Endothelial cell of umbilical vein (primary cell): ENCODE measurements at regions not wholly inside any gene's neighbourhood (a gene's known extent, or its start where the extent isn't known, plus 50 kb on each side); places are given as distances from the start of the nearest gene placed in this dataset.

Source experiments
- BruUV-seq: library from RNA; stranded (reverse); fragments of 400-500 nt; replicated peaks from 2 replicates; lab custom pipeline; 2021; lab: Mats Ljungman, UMichigan
- CTCF ChIA-PET: fragments of 300-600, 350-600 bp; sonication (Branson Sonifier 250); formaldehyde crosslinking; loops from one replicate; lab custom pipeline; 2021; ENCODE audit warnings: antibody characterized with exemption, inconsistent platforms; lab: Charles Lee
- POLR2A ChIA-PET: fragments of 300-600, 350-600 bp; sonication (Branson Sonifier 250); formaldehyde crosslinking; loops from one replicate; lab custom pipeline; 2021; ENCODE audit warnings: antibody characterized with exemption, inconsistent platforms; lab: Charles Lee
- DNase-seq: peaks from one replicate; pipeline ENCODE4 v3.0.0-alpha.2; 2011; ENCODE audit warnings: low read depth, low spot score
- FAIRE-seq: peaks from 2 replicates; lab custom pipeline; 2011; peaks lifted over from hg19 to GRCh38; lab: Jason Lieb, UNC
- H2AFZ ChIP-seq: 2 replicates; pipeline ENCODE4 v1.6.0; 2012; ENCODE audit warnings: low read depth, low read length, control low read depth, inconsistent platforms
- H3K27ac ChIP-seq: 2 replicates; pipeline ENCODE4 v1.5.1; 2011; ENCODE audit warnings: low read depth, mild to moderate bottlenecking, control low read depth, low read length, moderate library complexity; ENCODE audit not compliant: insufficient read depth
- H3K27me3 ChIP-seq, 2 experiments: 2 replicates each; pipeline versions ENCODE4 v1.6.0 to v1.6.1; 2011; ENCODE audit warnings: low read length in 2 of 2, mixed read lengths in 1 of 2; ENCODE audit not compliant: control insufficient read depth in 2 of 2, insufficient read depth in 2 of 2
- H3K36me3 ChIP-seq, 2 experiments: 2 replicates in 1 of 2; 3 replicates in 1 of 2; pipeline ENCODE4 v1.5.1; 2011; ENCODE audit warnings: low read length in 2 of 2, mild to moderate bottlenecking in 1 of 2, moderate library complexity in 1 of 2; ENCODE audit not compliant: control insufficient read depth in 2 of 2, insufficient read depth in 2 of 2; ENCODE audit errors: extremely low read depth in 1 of 2
- H3K4me1 ChIP-seq: 3 replicates; pipeline ENCODE4 v1.5.1; 2011; ENCODE audit warnings: mild to moderate bottlenecking, low read length; ENCODE audit not compliant: control insufficient read depth, insufficient read depth; ENCODE audit errors: extremely low read depth
- H3K4me2 ChIP-seq: 2 replicates; pipeline ENCODE4 v1.6.1; 2011; ENCODE audit warnings: low read length, control low read depth, mixed read lengths; ENCODE audit not compliant: insufficient read depth
- H3K4me3 ChIP-seq, 3 experiments: fragments of 200-600 bp in 1 of 3; sonication (generic), shearing (Covaris generic) in 1 of 3; replicated peaks in 1 of 3; 2 replicates each; pipeline ENCODE4 v1.5.1; 2011 to 2016; ENCODE audit warnings: control low read depth in 3 of 3, low read length in 3 of 3, mild to moderate bottlenecking in 2 of 3, inconsistent platforms in 1 of 3, low read depth in 1 of 3, moderate library complexity in 1 of 3; ENCODE audit not compliant: insufficient read depth in 1 of 3
- H3K79me2 ChIP-seq: 2 replicates; pipeline ENCODE4 v1.6.0; 2012; ENCODE audit warnings: low read length, inconsistent platforms; ENCODE audit not compliant: control insufficient read depth, insufficient read depth
- H3K9ac ChIP-seq: replicated peaks from 2 replicates; pipeline ENCODE3; 2011; ENCODE audit warnings: low read length, control low read depth; ENCODE audit not compliant: insufficient read depth; ENCODE audit errors: extremely low read depth
- H3K9me1 ChIP-seq: replicated peaks from 3 replicates; pipeline ENCODE4 v1.6.0; 2011; ENCODE audit warnings: mild to moderate bottlenecking, low read length; ENCODE audit not compliant: control insufficient read depth, insufficient read depth; ENCODE audit errors: extremely low read depth
- H3K9me3 ChIP-seq: replicated peaks from 2 replicates; pipeline ENCODE4 v1.5.1; 2012; ENCODE audit warnings: low read length, inconsistent platforms; ENCODE audit not compliant: control insufficient read depth, insufficient read depth
- H4K20me1 ChIP-seq: replicated peaks from 2 replicates; pipeline ENCODE3; 2011; ENCODE audit warnings: mild to moderate bottlenecking, low read length; ENCODE audit not compliant: control insufficient read depth, insufficient read depth; ENCODE audit errors: extremely low read depth
- EZH2 ChIP-seq: IDR thresholded peaks from 2 replicates; pipeline ENCODE4 v1.6.1; 2012; ENCODE audit warnings: borderline replicate concordance, low read depth, mild to moderate bottlenecking, moderate library complexity, low read length, inconsistent platforms; ENCODE audit not compliant: severe bottlenecking
- FOS ChIP-seq: IDR thresholded peaks from 2 replicates; pipeline ENCODE4 v1.6.1; 2011; ENCODE audit warnings: mild to moderate bottlenecking, low read length, moderate library complexity, borderline replicate concordance; ENCODE audit not compliant: insufficient read depth
- GATA2 ChIP-seq: IDR thresholded peaks from 2 replicates; pipeline ENCODE4 v1.7.0; 2011; ENCODE audit warnings: low read depth, mild to moderate bottlenecking, moderate library complexity, mixed read lengths, low read length; ENCODE audit not compliant: insufficient read length, insufficient read depth
- JUN ChIP-seq: IDR thresholded peaks from 2 replicates; pipeline ENCODE4 v1.6.1; 2011; ENCODE audit warnings: borderline replicate concordance, low read depth; ENCODE audit not compliant: insufficient read length, insufficient read depth
- MYC ChIP-seq: IDR thresholded peaks from one replicate; pipeline ENCODE4 v1.6.1; 2011; ENCODE audit warnings: mild to moderate bottlenecking, low read depth, low read length
- POLR2A ChIP-seq: IDR thresholded peaks from 2 replicates; pipeline ENCODE4 v1.6.1; 2012; ENCODE audit warnings: low read depth, mild to moderate bottlenecking, control low read depth, low read length
- POLR2AphosphoS5 ChIP-seq: IDR thresholded peaks from 2 replicates; pipeline ENCODE4 v1.6.1; 2012; ENCODE audit warnings: low read depth, mild to moderate bottlenecking, control low read depth, low read length, moderate library complexity; ENCODE audit not compliant: insufficient read depth
- dilution Hi-C: fragments of 300-500 bp; cut with MboI; formaldehyde crosslinking; loops from one replicate; pipeline ENCODE4 v1.15.0; 2019; ENCODE audit warnings: low sequenced_read_pairs; ENCODE audit not compliant: extremely low pct_ligation_motif_present
- intact Hi-C: fragments of 100-400 bp; cut with micrococcal nuclease; formaldehyde crosslinking; loops from one replicate; pipeline ENCODE4 v1.10.0; 2022
- TF ChIP-seq, protein P1 (sequence below): IDR thresholded peaks from 2 replicates; pipeline ENCODE4 v1.6.1; 2011; ENCODE audit not compliant: insufficient read depth, insufficient read length
- TF ChIP-seq, protein P2 (sequence below), 2 donors: IDR thresholded peaks; 1 replicate in 1 of 2; 2 replicates in 1 of 2; pipeline ENCODE4 v1.5.1; 2011; ENCODE audit warnings: low read length in 2 of 2, mild to moderate bottlenecking in 2 of 2, moderate library complexity in 2 of 2, control low read depth in 1 of 2, inconsistent platforms in 1 of 2, low read depth in 1 of 2; ENCODE audit not compliant: insufficient read depth in 1 of 2; ENCODE audit errors: extremely low read depth in 1 of 2

DNA sequence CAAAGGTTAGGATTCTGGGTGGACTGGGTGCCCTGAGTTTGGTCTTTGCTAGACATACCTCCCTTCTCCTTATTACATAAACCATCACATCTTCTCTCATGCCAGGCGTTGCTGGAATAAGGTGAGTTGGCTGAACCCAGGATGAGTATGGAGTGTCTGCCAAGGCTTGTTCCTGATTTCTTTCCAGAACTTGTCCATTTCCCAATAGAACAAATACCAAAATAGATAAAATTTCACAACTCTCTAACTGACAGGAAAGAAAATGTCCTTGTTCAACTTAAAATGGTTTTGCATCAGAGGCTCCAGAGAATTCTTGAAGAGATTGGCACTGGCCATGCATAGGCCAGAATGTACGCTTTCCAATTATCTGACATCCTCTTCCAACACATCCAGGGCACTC, 291.9 kb downstream of the IGSF11 start:
- ChIA-PET POLR2A (no interaction called here), CTCF (no interaction called here)
- DNase-seq (no peak), FAIRE-seq (no peak)
- H3K27ac ChIP-seq: no peak overlapping the region
- no peaks in the 10 kb centered on the region for H3K9me1 ChIP-seq
- TF ChIP-seq FOS (no peak), POLR2AphosphoS5 (no peak), JUN (no peak), MYC (no peak), GATA2 (no peak), POLR2A (no peak), EZH2 (no peak)
- TF ChIP-seq, protein P1, sequence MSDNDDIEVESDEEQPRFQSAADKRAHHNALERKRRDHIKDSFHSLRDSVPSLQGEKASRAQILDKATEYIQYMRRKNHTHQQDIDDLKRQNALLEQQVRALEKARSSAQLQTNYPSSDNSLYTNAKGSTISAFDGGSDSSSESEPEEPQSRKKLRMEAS: no peak
- TF ChIP-seq, protein P2, sequence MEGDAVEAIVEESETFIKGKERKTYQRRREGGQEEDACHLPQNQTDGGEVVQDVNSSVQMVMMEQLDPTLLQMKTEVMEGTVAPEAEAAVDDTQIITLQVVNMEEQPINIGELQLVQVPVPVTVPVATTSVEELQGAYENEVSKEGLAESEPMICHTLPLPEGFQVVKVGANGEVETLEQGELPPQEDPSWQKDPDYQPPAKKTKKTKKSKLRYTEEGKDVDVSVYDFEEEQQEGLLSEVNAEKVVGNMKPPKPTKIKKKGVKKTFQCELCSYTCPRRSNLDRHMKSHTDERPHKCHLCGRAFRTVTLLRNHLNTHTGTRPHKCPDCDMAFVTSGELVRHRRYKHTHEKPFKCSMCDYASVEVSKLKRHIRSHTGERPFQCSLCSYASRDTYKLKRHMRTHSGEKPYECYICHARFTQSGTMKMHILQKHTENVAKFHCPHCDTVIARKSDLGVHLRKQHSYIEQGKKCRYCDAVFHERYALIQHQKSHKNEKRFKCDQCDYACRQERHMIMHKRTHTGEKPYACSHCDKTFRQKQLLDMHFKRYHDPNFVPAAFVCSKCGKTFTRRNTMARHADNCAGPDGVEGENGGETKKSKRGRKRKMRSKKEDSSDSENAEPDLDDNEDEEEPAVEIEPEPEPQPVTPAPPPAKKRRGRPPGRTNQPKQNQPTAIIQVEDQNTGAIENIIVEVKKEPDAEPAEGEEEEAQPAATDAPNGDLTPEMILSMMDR (IDR thresholded peaks at IDR 0.05; ENCODE audit: extremely low read depth in 1 of 2, insufficient read depth in 1 of 2, low read depth in 1 of 2, low read length in 2 of 2): no peak
- no peaks in the 10 kb centered on the region for H4K20me1 ChIP-seq
- H3K4me3 ChIP-seq: no peak overlapping the region
- no peaks in the 10 kb centered on the region for H3K27me3 ChIP-seq
- BruUV-seq: no TSS peak
- dilution Hi-C loops (no loop called here), intact Hi-C loops (no loop called here)
- H3K79me2 ChIP-seq: no peaks in the 10 kb centered on the region
- peaks cover 2% of the 10 kb centered on the region for H3K9me3 ChIP-seq
- H3K4me2 ChIP-seq: no peak overlapping the region
- no peak overlapping the region for H2AFZ ChIP-seq
- H3K36me3 ChIP-seq: no peaks in the 10 kb centered on the region
- H3K9ac ChIP-seq: no peak overlapping the region
- H3K4me1 ChIP-seq: no peaks in the 10 kb centered on the region
